GM18505 (cell line): ENCODE measurements at regions not wholly inside any gene's neighbourhood (a gene's known extent, or its start where the extent isn't known, plus 50 kb on each side); places are given as distances from the start of the nearest gene placed in this dataset.
"Not testable (repeated sequence)": the region's sequence is repeated elsewhere in the genome, so short reads cannot be mapped to it uniquely, and the experiment has no call there.

Experiments used
- ATAC-seq: cut with Tn5 transposase; IDR thresholded peaks from one replicate; pipeline ENCODE4 v1.9.1; 2021; ENCODE audit not compliant: unreplicated experiment
- POLR2A ChIP-seq: IDR thresholded peaks from 4 replicates; pipeline ENCODE4 v1.6.1; 2011; ENCODE audit warnings: borderline replicate concordance; ENCODE audit not compliant: insufficient read depth, insufficient read length; ENCODE audit errors: extremely low read depth

DNA sequence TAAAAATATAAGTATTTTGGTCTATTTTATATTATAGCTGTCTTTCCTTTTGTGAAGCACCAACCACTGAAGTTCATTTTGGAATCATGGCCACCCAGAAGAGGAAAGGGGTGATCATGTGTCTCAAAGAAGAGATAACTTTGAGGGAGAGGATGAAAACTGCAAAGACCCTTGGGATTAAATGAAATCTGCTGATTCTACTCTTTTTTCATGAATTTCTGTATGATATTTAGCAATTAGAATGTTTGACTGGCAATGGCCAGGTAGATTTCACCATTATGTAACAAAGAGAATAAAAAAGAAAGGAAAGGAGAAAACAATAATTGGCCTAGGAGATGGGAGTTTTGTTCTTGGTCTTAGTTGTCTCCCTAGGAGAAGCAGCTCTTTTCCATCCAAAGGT lies 350.8 kb downstream of the EMP1 start:
- TF ChIP-seq POLR2A, result no peak
- no peak for ATAC-seq

- TF ChIP-seq POLR2A, result no peak
Measured at GRCh38 chr12:13546231-13546630, 349.7 kb downstream of the EMP1 start.

DNA sequence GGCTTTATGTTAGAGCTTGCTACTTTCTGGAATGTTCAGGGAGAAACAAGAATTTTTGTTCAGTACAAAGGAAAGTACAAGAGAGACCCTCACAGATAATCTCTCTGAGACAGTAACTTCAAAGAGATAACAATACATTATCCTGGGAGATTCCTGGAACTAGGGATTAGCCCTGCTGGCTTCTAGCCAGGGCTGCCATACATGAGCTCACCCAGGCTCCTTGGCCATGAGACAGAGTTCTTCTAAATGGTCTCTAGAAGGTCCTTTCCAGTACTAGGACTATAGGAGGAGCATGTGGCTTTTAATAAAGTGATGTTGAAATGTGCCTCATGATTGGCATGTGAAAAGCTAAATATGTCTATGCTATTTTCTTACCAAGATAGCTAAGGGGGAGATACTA lies 342.5 kb downstream of the EMP1 start:
- TF ChIP-seq POLR2A, result no peak
- ATAC-seq, result no peak

More at GRCh38 chr12:13546231-13546630, 349.7 kb downstream of the EMP1 start:
- no peak for ATAC-seq

DNA sequence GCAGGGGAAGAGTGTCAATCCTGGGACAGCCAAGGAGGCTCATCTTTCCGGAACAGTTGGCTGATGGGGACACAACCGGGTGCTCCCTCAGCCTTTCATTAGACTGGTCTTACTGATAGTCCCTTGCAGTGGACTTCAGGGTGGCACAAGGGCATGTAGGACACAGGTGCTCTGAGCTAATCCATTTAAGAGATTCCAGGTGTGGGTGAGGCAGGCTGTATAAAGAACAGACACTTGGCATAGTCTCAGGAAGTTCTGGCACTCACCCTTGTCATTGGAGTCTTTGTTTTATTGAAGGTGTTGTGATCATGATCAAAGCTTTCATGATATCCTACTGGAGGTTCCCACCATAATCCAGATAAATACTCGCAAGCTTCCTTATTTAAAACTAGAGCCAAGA lies 341.6 kb downstream of the EMP1 start:
- TF ChIP-seq POLR2A, result no peak
- no peak for ATAC-seq

- peak; percentile 67 for ATAC-seq
- TF ChIP-seq POLR2A, result no peak
Measured at GRCh38 chr12:13537623-13538022, 341.1 kb downstream of the EMP1 start.

GRCh38 chr12:13536219-13536910 lies 339.8 kb downstream of the EMP1 start:
- ATAC-seq, result peak; percentile 94
- TF ChIP-seq POLR2A, result no peak

DNA sequence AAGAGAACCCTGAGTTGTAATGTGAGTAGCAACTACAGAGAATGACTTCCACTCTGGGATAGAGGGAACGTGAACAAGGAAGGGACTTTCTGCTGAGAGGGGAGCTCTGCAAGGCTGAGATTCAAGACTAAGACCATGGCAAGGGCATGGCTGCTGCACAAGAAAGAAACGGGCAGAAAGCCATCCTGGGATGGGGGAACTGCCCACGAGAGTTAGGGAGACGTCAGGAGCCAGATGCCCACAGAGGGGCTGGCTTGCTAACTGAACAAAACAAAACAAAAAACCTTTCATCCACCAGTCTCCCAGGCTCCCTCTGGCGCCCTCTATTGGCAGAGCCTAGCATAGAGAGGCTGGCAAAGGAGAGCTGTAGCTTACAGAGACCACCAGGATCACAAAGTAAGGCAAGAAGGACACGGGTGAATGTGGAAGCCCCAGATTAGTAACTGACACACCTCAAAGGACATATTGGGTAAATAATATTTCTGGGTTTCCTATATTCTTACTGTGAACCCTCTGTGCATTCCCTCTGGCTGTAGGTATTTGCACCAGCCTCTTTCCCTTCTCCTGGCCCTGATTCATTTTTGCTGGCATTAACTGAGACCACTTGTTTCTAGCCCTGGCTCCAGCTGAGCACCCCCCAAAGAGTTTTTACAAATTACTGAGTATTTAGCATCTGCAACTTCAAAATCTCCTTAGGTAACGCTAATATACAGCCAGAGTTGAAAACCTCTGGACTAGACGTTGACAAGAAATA lies 338.3 kb downstream of the EMP1 start:
- ATAC-seq, result no peak
- no peak for TF ChIP-seq POLR2A

DNA sequence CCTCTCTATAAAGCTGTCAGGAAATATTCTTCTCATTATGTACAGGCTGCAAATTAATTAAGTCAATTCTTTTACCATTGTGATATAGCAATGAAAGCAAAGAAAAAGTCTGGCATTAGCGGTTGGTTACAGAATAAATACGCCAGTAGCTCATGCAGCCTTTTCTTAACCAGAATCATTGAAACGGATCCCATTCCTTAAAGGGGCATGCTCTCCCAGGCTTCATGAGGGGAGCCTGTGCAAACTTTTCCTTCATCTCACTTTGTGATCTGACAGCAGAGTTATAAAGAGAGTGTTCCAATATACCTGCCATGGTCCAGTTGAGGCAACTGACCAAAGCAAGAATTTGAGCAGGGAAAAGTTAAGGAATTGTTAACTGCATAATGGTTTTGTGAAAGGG lies 337.7 kb downstream of the EMP1 start:
- ATAC-seq, result no peak
- TF ChIP-seq POLR2A, result no peak

GRCh38 chr12:13530966-13531365 lies 334.4 kb downstream of the EMP1 start:
- TF ChIP-seq POLR2A, result no peak
- ATAC-seq, result no peak

- ATAC-seq, result not testable (repeated sequence)
Measured at GRCh38 chr12:13526185-13526921, 329.8 kb downstream of the EMP1 start.

DNA sequence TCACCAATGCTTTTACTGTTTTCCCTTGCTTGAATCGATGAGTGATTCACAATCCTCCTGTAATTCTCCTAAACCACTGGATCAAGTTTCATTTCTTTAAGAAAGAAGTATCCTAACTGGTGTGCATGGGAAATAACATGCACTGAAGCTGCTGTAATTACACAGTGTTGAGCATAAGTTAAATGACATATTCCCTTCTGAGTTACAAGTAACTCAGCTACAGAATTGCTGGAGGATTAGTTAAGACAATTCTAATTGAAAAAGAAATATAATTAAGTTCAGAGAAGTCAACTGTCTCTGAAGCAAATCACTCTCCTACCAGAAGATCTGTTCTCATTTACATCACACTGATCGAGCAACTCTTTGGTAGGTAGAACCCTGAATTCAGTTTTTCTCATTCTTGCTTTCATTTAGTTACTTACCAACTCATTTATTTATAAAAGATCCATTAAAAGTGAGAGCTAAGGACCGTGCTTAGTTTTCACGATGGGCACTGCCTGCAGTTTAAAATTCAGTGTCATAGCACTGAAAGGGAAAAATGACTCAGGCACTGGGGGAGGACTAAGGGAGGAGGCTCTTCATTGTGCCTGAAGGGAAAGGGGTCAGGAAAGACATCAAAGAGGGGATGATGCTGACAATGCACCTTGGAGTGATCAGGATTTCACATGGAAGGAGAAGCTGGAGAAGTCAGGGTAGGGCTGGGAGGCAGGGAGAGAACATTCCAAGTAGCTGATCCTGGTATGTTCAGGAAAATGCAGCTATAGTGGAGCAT lies 327.2 kb downstream of the EMP1 start:
- no peak for TF ChIP-seq POLR2A
- no peak for ATAC-seq

DNA sequence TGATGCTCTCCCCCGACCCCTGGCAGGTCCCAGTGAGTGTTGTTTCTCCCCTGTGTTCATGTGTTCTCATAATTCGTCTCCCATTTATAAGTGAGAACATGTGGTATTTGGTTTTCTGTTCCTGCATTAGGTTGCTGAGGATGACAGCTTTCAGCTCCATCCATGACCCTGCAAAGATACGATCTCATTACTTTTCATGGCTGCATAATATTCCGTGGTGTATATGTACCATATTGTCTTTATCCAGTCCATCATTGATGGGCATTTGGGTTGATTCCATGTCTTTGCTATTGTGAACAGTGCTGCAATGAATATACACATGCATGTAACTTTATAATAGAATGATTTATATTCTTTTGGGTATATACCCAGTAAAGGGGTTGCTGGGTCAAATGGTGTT lies 321.5 kb downstream of the EMP1 start:
- ATAC-seq, result not testable (repeated sequence)

GRCh38 chr12:13509740-13510139 lies 313.2 kb downstream of the EMP1 start:
- TF ChIP-seq POLR2A, result no peak
- ATAC-seq, result no peak

DNA sequence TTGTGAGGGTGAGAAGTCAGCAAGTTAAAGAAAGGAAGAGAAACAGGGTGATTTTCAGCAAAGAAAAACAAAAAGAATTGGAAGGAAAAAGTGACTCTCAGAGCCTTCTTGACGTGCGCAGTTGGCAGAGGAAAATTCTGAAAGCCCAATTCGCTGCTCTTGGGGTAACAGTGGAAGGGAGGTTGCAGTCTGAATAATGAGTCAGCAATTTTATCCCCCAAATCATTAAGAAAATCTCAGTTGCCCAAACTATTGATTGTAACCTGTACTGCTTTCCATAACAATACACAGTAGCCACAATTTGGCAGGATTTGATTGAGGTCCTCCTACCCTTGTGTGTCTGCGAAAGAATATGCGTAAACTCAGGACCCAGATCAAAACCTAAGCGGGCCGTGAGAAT lies 309.1 kb downstream of the EMP1 start:
- no peak for ATAC-seq

GRCh38 chr12:13505224-13505623 lies 308.7 kb downstream of the EMP1 start:
- ATAC-seq, result no peak
- no peak for TF ChIP-seq POLR2A

More for the DNA sequence above, 309.1 kb downstream of the EMP1 start:
- no peak for TF ChIP-seq POLR2A
